ENCODE measurements at regions not wholly inside any gene's neighbourhood (a gene's known extent, or its start where the extent isn't known, plus 50 kb on each side); places are given as distances from the start of the nearest gene placed in this dataset.

DNA sequence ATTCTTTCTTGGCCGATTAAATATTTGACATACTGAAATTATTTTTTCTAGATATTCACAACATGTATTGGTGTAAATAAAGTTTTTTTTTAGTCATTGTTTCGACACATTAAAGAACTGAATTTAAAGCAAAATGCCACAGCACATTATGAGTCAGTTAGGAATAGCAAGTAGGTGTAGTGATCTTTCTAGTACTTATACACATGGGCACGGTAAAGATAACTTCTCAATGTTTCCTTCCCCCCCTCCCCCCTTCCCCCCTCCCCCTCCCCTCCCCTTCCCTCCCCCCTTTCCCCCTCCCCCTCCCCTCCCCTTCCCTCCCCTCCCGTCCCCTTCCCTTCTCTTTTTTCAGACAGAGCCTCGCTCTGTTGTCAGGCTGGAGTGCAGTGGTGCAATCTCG, 1269.9 kb downstream of the ADGRL3 start:
- H3K27ac ChIP-seq (ENCODE audit: low read depth, low read length), result no peak overlapping the region
- no peaks in the 10 kb centered on the region for H3K36me3 ChIP-seq (ENCODE audit: control insufficient read depth, insufficient read depth, low read length)
- 81 to 100% methylated on average over 3 to 5 of the region's 6 CpGs for WGBS, 2 experiments (ENCODE audit: insufficient coverage in 1 of 2, insufficient read length in 1 of 2)
- TF ChIP-seq, protein P1, sequence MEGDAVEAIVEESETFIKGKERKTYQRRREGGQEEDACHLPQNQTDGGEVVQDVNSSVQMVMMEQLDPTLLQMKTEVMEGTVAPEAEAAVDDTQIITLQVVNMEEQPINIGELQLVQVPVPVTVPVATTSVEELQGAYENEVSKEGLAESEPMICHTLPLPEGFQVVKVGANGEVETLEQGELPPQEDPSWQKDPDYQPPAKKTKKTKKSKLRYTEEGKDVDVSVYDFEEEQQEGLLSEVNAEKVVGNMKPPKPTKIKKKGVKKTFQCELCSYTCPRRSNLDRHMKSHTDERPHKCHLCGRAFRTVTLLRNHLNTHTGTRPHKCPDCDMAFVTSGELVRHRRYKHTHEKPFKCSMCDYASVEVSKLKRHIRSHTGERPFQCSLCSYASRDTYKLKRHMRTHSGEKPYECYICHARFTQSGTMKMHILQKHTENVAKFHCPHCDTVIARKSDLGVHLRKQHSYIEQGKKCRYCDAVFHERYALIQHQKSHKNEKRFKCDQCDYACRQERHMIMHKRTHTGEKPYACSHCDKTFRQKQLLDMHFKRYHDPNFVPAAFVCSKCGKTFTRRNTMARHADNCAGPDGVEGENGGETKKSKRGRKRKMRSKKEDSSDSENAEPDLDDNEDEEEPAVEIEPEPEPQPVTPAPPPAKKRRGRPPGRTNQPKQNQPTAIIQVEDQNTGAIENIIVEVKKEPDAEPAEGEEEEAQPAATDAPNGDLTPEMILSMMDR (conservative IDR thresholded peaks at IDR 0.05), result no peak
- no peak overlapping the region for H3K4me3 ChIP-seq (ENCODE audit: low read length)
- no peak for DNase-seq
- Mint-ChIP-seq H3K27ac (no peak overlapping the region), H3K27me3 (ENCODE audit: insufficient read depth) (no peaks in the 10 kb centered on the region), H3K9me3 (no peaks in the 10 kb centered on the region), H3K4me3 (no peak overlapping the region), H3K4me1 (peaks cover 4% of the 10 kb centered on the region), H3K36me3 (ENCODE audit: low read depth) (no peaks in the 10 kb centered on the region)
- H3K9me3 ChIP-seq (ENCODE audit: control insufficient read depth, low read length), result no peaks in the 10 kb centered on the region
- no peaks in the 10 kb centered on the region for H3K4me1 ChIP-seq (ENCODE audit: control insufficient read depth, insufficient read depth, low read length)
- no peaks in the 10 kb centered on the region for H3K27me3 ChIP-seq (ENCODE audit: control insufficient read depth, insufficient read depth, low read length, poor library complexity, severe bottlenecking)
- H3K9ac ChIP-seq (ENCODE audit: extremely low read depth, low read length, poor library complexity, severe bottlenecking), result no peak overlapping the region

DNA sequence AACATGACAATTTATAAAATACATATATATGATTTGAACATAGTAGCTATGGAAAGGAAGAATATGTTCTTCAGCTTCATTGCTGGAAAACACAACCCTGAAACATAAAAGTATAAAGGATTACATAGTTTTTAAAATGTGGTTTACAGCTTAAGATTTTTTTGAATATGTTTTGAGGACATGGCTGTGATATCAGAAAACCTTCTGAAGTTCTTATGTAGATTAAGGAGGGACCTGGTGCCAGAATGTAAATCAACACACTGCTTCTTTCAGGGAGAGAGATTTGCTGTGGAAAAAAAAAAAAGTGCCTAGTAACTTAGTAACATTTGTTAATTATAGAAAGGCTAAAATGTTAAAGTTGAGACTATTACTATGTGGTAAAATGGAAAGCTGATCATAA, 1261.8 kb downstream of the ADGRL3 start:
- no peaks in the 10 kb centered on the region for H3K4me1 ChIP-seq (ENCODE audit: control insufficient read depth, insufficient read depth, low read length)
- no peak for DNase-seq
- H3K9me3 ChIP-seq (ENCODE audit: control insufficient read depth, low read length), result no peaks in the 10 kb centered on the region
- H3K9ac ChIP-seq (ENCODE audit: extremely low read depth, low read length, poor library complexity, severe bottlenecking), result no peak overlapping the region
- H3K36me3 Mint-ChIP-seq (ENCODE audit: low read depth), result no peaks in the 10 kb centered on the region
- H3K27me3 Mint-ChIP-seq (ENCODE audit: insufficient read depth), result no peaks in the 10 kb centered on the region
- H3K4me3 ChIP-seq (ENCODE audit: low read length), result no peak overlapping the region
- H3K27me3 ChIP-seq (ENCODE audit: control insufficient read depth, insufficient read depth, low read length, poor library complexity, severe bottlenecking), result no peaks in the 10 kb centered on the region
- peaks cover 5% of the 10 kb centered on the region for H3K4me1 Mint-ChIP-seq
- H3K27ac ChIP-seq (ENCODE audit: low read depth, low read length), result no peak overlapping the region
- H3K36me3 ChIP-seq (ENCODE audit: control insufficient read depth, insufficient read depth, low read length), result no peaks in the 10 kb centered on the region
- no peak overlapping the region for H3K27ac Mint-ChIP-seq
- TF ChIP-seq, protein P1 (conservative IDR thresholded peaks at IDR 0.05), result no peak
- no peak overlapping the region for H3K4me3 Mint-ChIP-seq
- H3K9me3 Mint-ChIP-seq, result no peaks in the 10 kb centered on the region

DNA sequence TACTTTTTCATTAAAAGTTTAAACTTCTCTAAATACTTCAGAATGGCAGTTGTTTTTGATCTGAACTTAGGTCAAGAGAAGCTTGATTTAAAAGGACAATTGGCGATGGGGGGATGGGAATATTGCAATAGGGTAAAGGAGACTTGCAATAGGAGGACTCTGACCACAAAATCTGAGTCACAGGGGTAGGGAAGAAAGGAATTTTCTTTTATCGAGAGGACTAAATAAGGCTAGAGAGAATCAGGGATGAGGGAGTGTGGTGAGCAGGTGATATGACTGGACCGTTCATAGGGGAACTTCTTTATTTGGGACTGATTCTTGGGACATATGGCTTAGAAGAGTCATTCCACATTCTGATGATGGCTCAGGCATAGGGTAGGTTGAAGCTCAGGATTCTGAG, 1260.2 kb downstream of the ADGRL3 start:
- Mint-ChIP-seq H3K36me3 (ENCODE audit: low read depth) (no peaks in the 10 kb centered on the region), H3K27ac (no peak overlapping the region), H3K27me3 (ENCODE audit: insufficient read depth) (no peaks in the 10 kb centered on the region), H3K4me1 (peaks cover 4% of the 10 kb centered on the region), H3K9me3 (no peaks in the 10 kb centered on the region), H3K4me3 (no peak overlapping the region)
- Histone ChIP-seq H3K36me3 (ENCODE audit: control insufficient read depth, insufficient read depth, low read length) (no peaks in the 10 kb centered on the region), H3K9ac (ENCODE audit: extremely low read depth, low read length, poor library complexity, severe bottlenecking) (no peak overlapping the region), H3K9me3 (ENCODE audit: control insufficient read depth, low read length) (no peaks in the 10 kb centered on the region), H3K4me3 (ENCODE audit: low read length) (no peak overlapping the region), H3K27me3 (ENCODE audit: control insufficient read depth, insufficient read depth, low read length, poor library complexity, severe bottlenecking) (no peaks in the 10 kb centered on the region), H3K4me1 (ENCODE audit: control insufficient read depth, insufficient read depth, low read length) (no peaks in the 10 kb centered on the region), H3K27ac (ENCODE audit: low read depth, low read length) (no peak overlapping the region)
- 75 to 79% methylated on average over 1 to 3 of the region's 3 CpGs for WGBS, 2 experiments (ENCODE audit: insufficient coverage in 1 of 2, insufficient read length in 1 of 2)
- no peak for DNase-seq
- TF ChIP-seq, protein P1 (conservative IDR thresholded peaks at IDR 0.05), result no peak
